ENCODE measurements at regions not wholly inside any gene's neighbourhood (a gene's known extent, or its start where the extent isn't known, plus 50 kb on each side); places are given as distances from the start of the nearest gene placed in this dataset.

GRCh38 chr5:144947023-144947422 is 776.4 kb downstream of the KCTD16 start:
- no peak overlapping the region for H3K4me3 ChIP-seq
- no peaks in the 10 kb centered on the region for H3K4me1 ChIP-seq (ENCODE audit: control insufficient read depth in 5 of 5, insufficient read depth in 5 of 5, low read length in 5 of 5)
- H3K27me3 ChIP-seq (ENCODE audit: control insufficient read depth in 3 of 3, insufficient read depth in 3 of 3, low read length in 2 of 3): no peaks in the 10 kb centered on the region
- WGBS, 2 donors: 79 to 85% methylated on average over 2 of the region's 2 CpGs
- H3K9me3 ChIP-seq (ENCODE audit: control insufficient read depth in 4 of 4, insufficient read depth in 3 of 4, low read length in 3 of 4): no peaks in the 10 kb centered on the region
- no peak for DNase-seq
- ATAC-seq (ENCODE audit: insufficient read depth, low FRiP score): no peak
- no peaks in the 10 kb centered on the region for H3K36me3 ChIP-seq (ENCODE audit: control insufficient read depth in 4 of 4, insufficient read depth in 4 of 4, low read length in 4 of 4)
- TF ChIP-seq CTCF (IDR thresholded peaks at IDR 0.05; ENCODE audit: control extremely low read depth, extremely low read depth): no peak
- no peak overlapping the region for H3K27ac ChIP-seq (ENCODE audit: low read depth in 1 of 2, low read length in 1 of 2)
- no peak overlapping the region for H3K9ac ChIP-seq (ENCODE audit: insufficient read depth in 1 of 2, low read length in 2 of 2)

GRCh38 chr5:144945503-144945902 is 774.8 kb downstream of the KCTD16 start:
- ATAC-seq (ENCODE audit: insufficient read depth, low FRiP score) (no peak), DNase-seq (no peak)
- H3K4me3 ChIP-seq: no peak overlapping the region
- H3K27me3 ChIP-seq (ENCODE audit: control insufficient read depth in 3 of 3, insufficient read depth in 3 of 3, low read length in 2 of 3): no peaks in the 10 kb centered on the region
- H3K9me3 ChIP-seq (ENCODE audit: control insufficient read depth in 4 of 4, insufficient read depth in 3 of 4, low read length in 3 of 4): no peaks in the 10 kb centered on the region
- no peak overlapping the region for H3K27ac ChIP-seq (ENCODE audit: low read depth in 1 of 2, low read length in 1 of 2)
- TF ChIP-seq CTCF (IDR thresholded peaks at IDR 0.05; ENCODE audit: control extremely low read depth, extremely low read depth): no peak
- H3K4me1 ChIP-seq (ENCODE audit: control insufficient read depth in 5 of 5, insufficient read depth in 5 of 5, low read length in 5 of 5): no peaks in the 10 kb centered on the region
- no peaks in the 10 kb centered on the region for H3K36me3 ChIP-seq (ENCODE audit: control insufficient read depth in 4 of 4, insufficient read depth in 4 of 4, low read length in 4 of 4)
- no peak overlapping the region for H3K9ac ChIP-seq (ENCODE audit: insufficient read depth in 1 of 2, low read length in 2 of 2)
- 65 to 76% methylated on average over 2 of the region's 2 CpGs for WGBS, 2 donors

- Histone ChIP-seq H3K9me3 (ENCODE audit: control insufficient read depth in 4 of 4, insufficient read depth in 3 of 4, low read length in 3 of 4) (no peaks in the 10 kb centered on the region), H3K9ac (ENCODE audit: insufficient read depth in 1 of 2, low read length in 2 of 2) (no peak overlapping the region), H3K4me3 (no peak overlapping the region), H3K36me3 (ENCODE audit: control insufficient read depth in 4 of 4, insufficient read depth in 4 of 4, low read length in 4 of 4) (no peaks in the 10 kb centered on the region), H3K4me1 (ENCODE audit: control insufficient read depth in 5 of 5, insufficient read depth in 5 of 5, low read length in 5 of 5) (no peaks in the 10 kb centered on the region), H3K27ac (ENCODE audit: low read depth in 1 of 2, low read length in 1 of 2) (no peak overlapping the region), H3K27me3 (ENCODE audit: control insufficient read depth in 3 of 3, insufficient read depth in 3 of 3, low read length in 2 of 3) (no peaks in the 10 kb centered on the region)
- no peak for TF ChIP-seq CTCF (IDR thresholded peaks at IDR 0.05; ENCODE audit: control extremely low read depth, extremely low read depth)
- no peak for ATAC-seq (ENCODE audit: insufficient read depth, low FRiP score)
- peak in 1 of 3 donors; percentile 12 for DNase-seq
- WGBS, 2 donors: 61 to 78% methylated on average over 4 of the region's 4 CpGs
These were observed 774.3 kb downstream of the KCTD16 start for GRCh38 chr5:144944936-144945335.

DNA sequence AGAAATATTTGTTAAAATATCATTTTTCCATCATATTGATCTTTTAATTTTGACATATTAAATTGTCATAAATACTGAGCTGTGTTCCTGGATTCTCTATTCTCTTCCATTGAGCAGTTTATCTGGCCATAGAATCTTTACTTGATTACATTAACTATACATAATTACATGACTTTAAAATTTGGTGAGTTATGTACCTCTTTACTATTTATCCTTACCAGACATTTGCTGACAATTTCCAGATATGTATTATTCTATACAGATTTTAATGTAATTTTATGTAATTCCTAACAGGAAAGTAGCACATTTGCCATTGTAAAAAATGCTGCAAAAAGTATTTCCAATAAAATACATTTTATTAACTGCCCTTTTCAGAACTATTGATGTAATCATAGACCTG is 770.3 kb downstream of the KCTD16 start:
- Histone ChIP-seq H3K27me3 (ENCODE audit: control insufficient read depth in 3 of 3, insufficient read depth in 3 of 3, low read length in 2 of 3) (no peaks in the 10 kb centered on the region), H3K4me1 (ENCODE audit: control insufficient read depth in 5 of 5, insufficient read depth in 5 of 5, low read length in 5 of 5) (no peaks in the 10 kb centered on the region), H3K4me3 (no peak overlapping the region), H3K9ac (ENCODE audit: insufficient read depth in 1 of 2, low read length in 2 of 2) (no peak overlapping the region), H3K36me3 (ENCODE audit: control insufficient read depth in 4 of 4, insufficient read depth in 4 of 4, low read length in 4 of 4) (no peaks in the 10 kb centered on the region), H3K9me3 (ENCODE audit: control insufficient read depth in 4 of 4, insufficient read depth in 3 of 4, low read length in 3 of 4) (no peaks in the 10 kb centered on the region), H3K27ac (ENCODE audit: low read depth in 1 of 2, low read length in 1 of 2) (no peak overlapping the region)
- TF ChIP-seq CTCF (IDR thresholded peaks at IDR 0.05; ENCODE audit: control extremely low read depth, extremely low read depth): no peak
- no peak for ATAC-seq (ENCODE audit: insufficient read depth, low FRiP score)
- no peak for DNase-seq

Measured in lung (tissue), 11 donors.